ENCODE measurements at regions not wholly inside any gene's neighbourhood (a gene's known extent, or its start where the extent isn't known, plus 50 kb on each side); places are given as distances from the start of the nearest gene placed in this dataset.

DNA sequence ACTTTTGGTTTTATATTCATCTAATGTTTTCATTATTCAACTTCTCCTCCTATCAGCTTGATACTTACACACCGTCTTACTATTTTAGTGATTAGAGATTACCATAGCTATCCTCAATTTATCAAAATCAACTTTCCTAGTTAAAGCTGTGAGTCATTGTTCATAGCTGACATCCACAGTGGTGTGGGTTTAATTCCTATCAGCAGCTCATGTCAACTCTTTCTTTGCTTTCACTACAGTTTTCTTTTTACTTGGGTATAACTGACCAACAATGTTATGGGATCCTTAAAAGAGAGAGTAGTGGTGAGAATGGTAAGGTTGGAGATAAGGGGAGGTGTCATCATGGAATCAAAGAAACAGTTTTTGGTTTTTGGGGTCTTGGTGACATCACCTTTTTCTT is 112.7 kb downstream of the NFKBIZ start:
- WGBS (ENCODE audit: insufficient coverage): no CpG with 5 or more reads among the region's 1 CpG

DNA sequence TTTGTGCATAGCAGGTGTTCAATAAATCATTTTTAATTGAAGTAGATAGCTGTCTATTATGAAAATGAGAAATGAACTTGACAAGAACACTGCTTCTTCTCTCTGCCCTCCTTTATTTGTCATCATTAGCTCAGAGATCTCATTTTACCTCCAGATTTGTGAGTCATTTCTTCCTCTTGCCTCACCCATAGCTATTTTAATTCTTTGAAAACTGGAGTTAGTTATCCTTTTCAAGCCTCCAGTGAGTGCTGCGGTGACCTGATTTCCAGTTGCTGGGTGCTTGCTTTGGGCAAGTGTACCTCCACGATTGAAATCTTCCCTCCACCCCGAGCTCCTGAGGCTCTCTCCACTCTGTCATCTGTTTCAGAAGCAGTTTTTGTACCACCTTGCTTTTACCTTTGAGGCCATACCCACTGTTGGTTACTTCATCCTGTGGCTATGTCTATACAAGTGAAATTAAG is 114.6 kb downstream of the NFKBIZ start:
- Mint-ChIP-seq H3K9me3 (peaks cover 0 to 12% (median 4%) of the 10 kb centered on the region in 7 donors), H3K27ac (peak overlapping the region; percentile 15 to 94 (median 62)), H3K4me1 (peaks cover 31% of the 10 kb centered on the region), H3K36me3 (peaks cover 0 to 3% of the 10 kb centered on the region in 2 donors), H3K4me3 (peak overlapping the region in 1 of 2 donors; percentile 12), H3K27me3 (ENCODE audit: low read depth in 3 of 3) (no peaks in the 10 kb centered on the region)
- H3K27me3 ChIP-seq (ENCODE audit: control insufficient read depth in 2 of 2, insufficient read depth in 2 of 2, low read length in 2 of 2): no peaks in the 10 kb centered on the region
- H4K20me1 ChIP-seq (ENCODE audit: insufficient read depth, low read length): no peaks in the 10 kb centered on the region
- WGBS (ENCODE audit: insufficient coverage): 40% methylated on average over 1 of the region's 3 CpGs
- peaks cover 26 to 31% of the 10 kb centered on the region in 2 donors for H3K4me1 ChIP-seq (ENCODE audit: control insufficient read depth in 1 of 2, insufficient read depth in 2 of 2, low read length in 2 of 2)
- H3K27ac ChIP-seq (ENCODE audit: low read depth in 1 of 2, low read length in 2 of 2): peak overlapping the region in 1 of 2 donors; percentile 42
- H3K9ac ChIP-seq (ENCODE audit: insufficient read depth, low read length, poor library complexity, severe bottlenecking): no peak overlapping the region
- intact Hi-C loops (cut with micrococcal nuclease): loop anchor here (2.0 to 10.0 kb wide), 2 partner anchors 19 to 61 kb away; no protein-coding TSS in a partner anchor
- H3K9me3 ChIP-seq (replicated peaks in 1 of 2; ENCODE audit: control insufficient read depth in 1 of 2, insufficient read depth in 1 of 2, low read length in 2 of 2): no peaks in the 10 kb centered on the region
- H3K4me2 ChIP-seq (replicated peaks; ENCODE audit: extremely low read depth, low read length, poor library complexity, severe bottlenecking): peak overlapping the region; percentile 6
- H2AFZ ChIP-seq (ENCODE audit: insufficient read depth, low read depth, low read length, poor library complexity, severe bottlenecking): no peak overlapping the region
- no peak overlapping the region for H3K4me3 ChIP-seq (replicated peaks in 1 of 3; ENCODE audit: low read depth in 2 of 3, low read length in 3 of 3)
- DNase-seq: peak; percentile 48 to 76 (median 67)
- no peaks in the 10 kb centered on the region for H3K36me3 ChIP-seq (replicated peaks in 1 of 2; ENCODE audit: control insufficient read depth in 1 of 2, insufficient read depth in 2 of 2, low read length in 2 of 2)
- no peaks in the 10 kb centered on the region for H3K79me2 ChIP-seq (ENCODE audit: insufficient read depth, low read length)
- TF ChIP-seq, protein P1, sequence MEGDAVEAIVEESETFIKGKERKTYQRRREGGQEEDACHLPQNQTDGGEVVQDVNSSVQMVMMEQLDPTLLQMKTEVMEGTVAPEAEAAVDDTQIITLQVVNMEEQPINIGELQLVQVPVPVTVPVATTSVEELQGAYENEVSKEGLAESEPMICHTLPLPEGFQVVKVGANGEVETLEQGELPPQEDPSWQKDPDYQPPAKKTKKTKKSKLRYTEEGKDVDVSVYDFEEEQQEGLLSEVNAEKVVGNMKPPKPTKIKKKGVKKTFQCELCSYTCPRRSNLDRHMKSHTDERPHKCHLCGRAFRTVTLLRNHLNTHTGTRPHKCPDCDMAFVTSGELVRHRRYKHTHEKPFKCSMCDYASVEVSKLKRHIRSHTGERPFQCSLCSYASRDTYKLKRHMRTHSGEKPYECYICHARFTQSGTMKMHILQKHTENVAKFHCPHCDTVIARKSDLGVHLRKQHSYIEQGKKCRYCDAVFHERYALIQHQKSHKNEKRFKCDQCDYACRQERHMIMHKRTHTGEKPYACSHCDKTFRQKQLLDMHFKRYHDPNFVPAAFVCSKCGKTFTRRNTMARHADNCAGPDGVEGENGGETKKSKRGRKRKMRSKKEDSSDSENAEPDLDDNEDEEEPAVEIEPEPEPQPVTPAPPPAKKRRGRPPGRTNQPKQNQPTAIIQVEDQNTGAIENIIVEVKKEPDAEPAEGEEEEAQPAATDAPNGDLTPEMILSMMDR (IDR thresholded peaks at IDR 0.05): no peak

More for the DNA sequence above, 112.7 kb downstream of the NFKBIZ start:
- Mint-ChIP-seq H3K4me1 (peaks cover 31% of the 10 kb centered on the region), H3K4me3 (no peak overlapping the region), H3K27me3 (ENCODE audit: low read depth in 3 of 3) (no peaks in the 10 kb centered on the region), H3K27ac (peak overlapping the region in 1 of 7 donors; percentile 45), H3K36me3 (no peaks in the 10 kb centered on the region), H3K9me3 (peaks cover 0 to 2% (median 1%) of the 10 kb centered on the region in 7 donors)
- H3K9ac ChIP-seq (ENCODE audit: insufficient read depth, low read length, poor library complexity, severe bottlenecking): no peak overlapping the region
- H3K36me3 ChIP-seq (replicated peaks in 1 of 2; ENCODE audit: control insufficient read depth in 1 of 2, insufficient read depth in 2 of 2, low read length in 2 of 2): no peaks in the 10 kb centered on the region
- no peak overlapping the region for H2AFZ ChIP-seq (ENCODE audit: insufficient read depth, low read depth, low read length, poor library complexity, severe bottlenecking)
- H3K27me3 ChIP-seq (ENCODE audit: control insufficient read depth in 2 of 2, insufficient read depth in 2 of 2, low read length in 2 of 2): no peaks in the 10 kb centered on the region
- DNase-seq: no peak
- TF ChIP-seq, protein P1 (IDR thresholded peaks at IDR 0.05): no peak
- no peaks in the 10 kb centered on the region for H3K79me2 ChIP-seq (ENCODE audit: insufficient read depth, low read length)
- intact Hi-C loops (cut with micrococcal nuclease): loop anchor here in 1 of 2 donors (10.0 kb wide), 1 partner anchor 63 kb away; no protein-coding TSS in a partner anchor
- no peaks in the 10 kb centered on the region for H4K20me1 ChIP-seq (ENCODE audit: insufficient read depth, low read length)
- no peaks in the 10 kb centered on the region for H3K9me3 ChIP-seq (replicated peaks in 1 of 2; ENCODE audit: control insufficient read depth in 1 of 2, insufficient read depth in 1 of 2, low read length in 2 of 2)
- H3K4me2 ChIP-seq (replicated peaks; ENCODE audit: extremely low read depth, low read length, poor library complexity, severe bottlenecking): no peak overlapping the region
- H3K4me3 ChIP-seq (replicated peaks in 1 of 3; ENCODE audit: low read depth in 2 of 3, low read length in 3 of 3): no peak overlapping the region
- H3K4me1 ChIP-seq (ENCODE audit: control insufficient read depth in 1 of 2, insufficient read depth in 2 of 2, low read length in 2 of 2): peaks cover 26 to 31% of the 10 kb centered on the region in 2 donors
- H3K27ac ChIP-seq (ENCODE audit: low read depth in 1 of 2, low read length in 2 of 2): no peak overlapping the region
